ENCODE measurements at regions not wholly inside any gene's neighbourhood (a gene's known extent, or its start where the extent isn't known, plus 50 kb on each side); places are given as distances from the start of the nearest gene placed in this dataset.

DNA sequence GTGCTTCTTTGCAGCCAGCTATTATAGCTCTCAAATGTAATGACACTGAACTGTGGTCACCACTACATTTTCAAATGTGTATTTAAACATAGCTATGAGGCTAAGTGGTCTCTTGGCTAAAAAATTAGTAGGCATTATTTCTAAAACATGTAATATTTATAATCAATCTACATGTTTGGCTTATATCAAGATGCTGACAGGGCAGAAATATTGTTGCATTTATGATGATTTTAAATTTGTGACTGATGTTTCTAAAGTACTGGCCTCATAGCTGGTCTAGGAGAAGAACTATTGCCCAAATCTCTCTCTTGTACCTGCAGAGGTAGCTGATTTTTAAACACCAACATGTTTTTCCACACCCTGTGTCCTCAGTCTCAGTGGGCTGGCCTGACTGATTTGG, 298.2 kb downstream of the PAX1 start:
- TF ChIP-seq, protein P1, sequence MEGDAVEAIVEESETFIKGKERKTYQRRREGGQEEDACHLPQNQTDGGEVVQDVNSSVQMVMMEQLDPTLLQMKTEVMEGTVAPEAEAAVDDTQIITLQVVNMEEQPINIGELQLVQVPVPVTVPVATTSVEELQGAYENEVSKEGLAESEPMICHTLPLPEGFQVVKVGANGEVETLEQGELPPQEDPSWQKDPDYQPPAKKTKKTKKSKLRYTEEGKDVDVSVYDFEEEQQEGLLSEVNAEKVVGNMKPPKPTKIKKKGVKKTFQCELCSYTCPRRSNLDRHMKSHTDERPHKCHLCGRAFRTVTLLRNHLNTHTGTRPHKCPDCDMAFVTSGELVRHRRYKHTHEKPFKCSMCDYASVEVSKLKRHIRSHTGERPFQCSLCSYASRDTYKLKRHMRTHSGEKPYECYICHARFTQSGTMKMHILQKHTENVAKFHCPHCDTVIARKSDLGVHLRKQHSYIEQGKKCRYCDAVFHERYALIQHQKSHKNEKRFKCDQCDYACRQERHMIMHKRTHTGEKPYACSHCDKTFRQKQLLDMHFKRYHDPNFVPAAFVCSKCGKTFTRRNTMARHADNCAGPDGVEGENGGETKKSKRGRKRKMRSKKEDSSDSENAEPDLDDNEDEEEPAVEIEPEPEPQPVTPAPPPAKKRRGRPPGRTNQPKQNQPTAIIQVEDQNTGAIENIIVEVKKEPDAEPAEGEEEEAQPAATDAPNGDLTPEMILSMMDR (CRISPR knock-in tag; IDR thresholded peaks at IDR 0.05) = no peak
- TF ChIP-seq, protein P2, sequence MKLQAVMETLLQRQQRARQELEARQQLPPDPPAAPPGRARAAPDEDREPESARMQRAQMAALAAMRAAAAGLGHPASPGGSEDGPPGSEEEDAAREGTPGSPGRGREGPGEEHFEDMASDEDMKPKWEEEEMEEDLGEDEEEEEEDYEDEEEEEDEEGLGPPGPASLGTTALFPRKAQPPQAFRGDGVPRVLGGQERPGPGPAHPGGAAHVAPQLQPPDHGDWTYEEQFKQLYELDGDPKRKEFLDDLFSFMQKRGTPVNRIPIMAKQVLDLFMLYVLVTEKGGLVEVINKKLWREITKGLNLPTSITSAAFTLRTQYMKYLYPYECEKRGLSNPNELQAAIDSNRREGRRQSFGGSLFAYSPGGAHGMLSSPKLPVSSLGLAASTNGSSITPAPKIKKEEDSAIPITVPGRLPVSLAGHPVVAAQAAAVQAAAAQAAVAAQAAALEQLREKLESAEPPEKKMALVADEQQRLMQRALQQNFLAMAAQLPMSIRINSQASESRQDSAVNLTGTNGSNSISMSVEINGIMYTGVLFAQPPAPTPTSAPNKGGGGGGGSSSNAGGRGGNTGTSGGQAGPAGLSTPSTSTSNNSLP (IDR thresholded peaks at IDR 0.05; ENCODE audit: low read depth, low read length) = no peak
- TF ChIP-seq NR2F2 (IDR thresholded peaks at IDR 0.05; ENCODE audit: borderline replicate concordance, low read depth) (no peak), FOXC1 (CRISPR knock-in tag; IDR thresholded peaks at IDR 0.05; ENCODE audit: borderline replicate concordance) (no peak)

Data from HepG2 (cell line).